ENCODE measurements at regions not wholly inside any gene's neighbourhood (a gene's known extent, or its start where the extent isn't known, plus 50 kb on each side); places are given as distances from the start of the nearest gene placed in this dataset.

DNA sequence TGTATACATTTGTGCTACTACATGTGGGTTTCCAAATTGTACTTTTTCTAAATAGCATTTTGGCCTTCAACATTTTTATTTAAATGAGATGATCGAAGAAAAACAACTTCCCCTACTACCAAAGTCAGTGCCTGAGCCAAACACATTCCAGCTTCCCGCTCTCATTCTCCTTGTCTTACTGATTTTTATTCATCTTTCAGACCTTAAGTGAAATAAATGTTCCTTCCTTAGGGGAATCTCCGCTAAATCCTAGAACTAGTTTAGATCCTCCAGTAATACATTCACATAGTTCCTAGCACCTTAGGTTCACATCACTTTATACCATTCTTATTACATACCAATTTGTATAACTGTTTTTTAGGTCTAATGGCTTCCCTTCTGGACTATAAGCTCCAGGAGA is 122.3 kb upstream of the COL3A1 start:
- no peak overlapping the region for H3K27ac ChIP-seq
- TF ChIP-seq ZFX (IDR thresholded peaks at IDR 0.05): no peak
- TF ChIP-seq, protein P1, sequence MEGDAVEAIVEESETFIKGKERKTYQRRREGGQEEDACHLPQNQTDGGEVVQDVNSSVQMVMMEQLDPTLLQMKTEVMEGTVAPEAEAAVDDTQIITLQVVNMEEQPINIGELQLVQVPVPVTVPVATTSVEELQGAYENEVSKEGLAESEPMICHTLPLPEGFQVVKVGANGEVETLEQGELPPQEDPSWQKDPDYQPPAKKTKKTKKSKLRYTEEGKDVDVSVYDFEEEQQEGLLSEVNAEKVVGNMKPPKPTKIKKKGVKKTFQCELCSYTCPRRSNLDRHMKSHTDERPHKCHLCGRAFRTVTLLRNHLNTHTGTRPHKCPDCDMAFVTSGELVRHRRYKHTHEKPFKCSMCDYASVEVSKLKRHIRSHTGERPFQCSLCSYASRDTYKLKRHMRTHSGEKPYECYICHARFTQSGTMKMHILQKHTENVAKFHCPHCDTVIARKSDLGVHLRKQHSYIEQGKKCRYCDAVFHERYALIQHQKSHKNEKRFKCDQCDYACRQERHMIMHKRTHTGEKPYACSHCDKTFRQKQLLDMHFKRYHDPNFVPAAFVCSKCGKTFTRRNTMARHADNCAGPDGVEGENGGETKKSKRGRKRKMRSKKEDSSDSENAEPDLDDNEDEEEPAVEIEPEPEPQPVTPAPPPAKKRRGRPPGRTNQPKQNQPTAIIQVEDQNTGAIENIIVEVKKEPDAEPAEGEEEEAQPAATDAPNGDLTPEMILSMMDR (conservative IDR thresholded peaks at IDR 0.05): no peak

- TF ChIP-seq ZFX (IDR thresholded peaks at IDR 0.05): no peak
- TF ChIP-seq, protein P1 (conservative IDR thresholded peaks at IDR 0.05): no peak
- no peak overlapping the region for H3K27ac ChIP-seq
Observed at GRCh38 chr2:188852772-188853171, 121.4 kb upstream of the COL3A1 start.

DNA sequence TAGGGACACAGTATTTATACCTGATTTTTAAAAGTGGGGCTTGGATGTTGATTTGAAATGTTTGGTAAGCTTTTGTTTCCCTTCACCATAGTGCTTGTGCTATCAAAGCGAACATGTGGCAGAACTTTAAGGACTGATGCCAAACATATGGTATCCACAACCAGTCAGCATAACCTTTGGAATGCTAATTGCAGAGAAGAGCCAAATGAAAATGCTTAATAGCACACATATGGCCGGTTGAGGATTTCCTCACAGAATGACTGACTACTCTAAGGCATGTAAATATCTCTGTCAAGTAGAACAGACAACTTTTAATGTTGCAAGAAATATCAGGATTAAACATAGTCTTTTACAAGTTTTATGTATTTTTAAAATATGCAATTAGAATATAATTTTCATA is 120.9 kb upstream of the COL3A1 start:
- TF ChIP-seq, protein P1 (conservative IDR thresholded peaks at IDR 0.05): no peak
- TF ChIP-seq ZFX (IDR thresholded peaks at IDR 0.05): no peak
- H3K27ac ChIP-seq: no peak overlapping the region

DNA sequence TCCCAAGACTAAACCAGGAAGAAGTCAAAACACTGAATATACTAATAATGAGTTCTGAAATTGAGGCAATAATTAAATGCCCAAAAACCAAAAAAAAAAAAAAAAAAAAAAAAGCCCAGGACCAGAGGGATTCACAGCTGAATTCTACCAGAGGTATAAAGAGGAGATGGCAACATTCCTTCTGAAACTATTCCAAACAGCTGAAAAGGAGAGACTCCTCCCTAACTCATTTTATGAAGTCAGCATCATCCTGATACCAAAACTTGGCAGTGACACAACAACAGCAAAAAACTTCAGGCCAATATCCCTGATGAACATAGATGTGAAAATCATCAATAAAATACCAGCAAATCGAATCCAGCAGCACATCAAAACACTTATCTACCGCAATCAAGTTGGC is 108.5 kb upstream of the COL3A1 start:
- no peak overlapping the region for H3K27ac ChIP-seq
- TF ChIP-seq ZFX (IDR thresholded peaks at IDR 0.05): no peak
- TF ChIP-seq, protein P1 (conservative IDR thresholded peaks at IDR 0.05): no peak

DNA sequence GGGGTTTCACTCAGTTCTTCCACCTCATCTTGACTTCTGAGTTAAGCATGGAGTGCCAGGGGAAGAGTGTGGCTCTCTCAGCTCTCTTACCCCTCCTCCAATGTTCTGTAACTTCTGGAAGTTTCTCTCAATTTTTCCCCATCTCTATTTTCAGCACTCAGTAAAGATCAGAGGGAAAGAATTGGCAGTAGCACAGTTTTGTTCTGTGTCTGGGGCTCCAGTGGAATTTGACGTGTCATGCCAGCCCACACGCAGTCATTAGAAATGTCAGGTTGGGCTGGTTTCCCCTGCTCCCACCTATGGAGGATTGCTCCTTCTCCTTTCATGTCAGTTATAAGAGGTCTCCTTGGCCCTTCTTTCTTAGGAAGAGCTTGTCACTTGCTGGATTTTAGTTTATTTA is 104.6 kb upstream of the COL3A1 start:
- TF ChIP-seq, protein P1 (conservative IDR thresholded peaks at IDR 0.05): no peak
- TF ChIP-seq ZFX (IDR thresholded peaks at IDR 0.05): no peak
- no peak overlapping the region for H3K27ac ChIP-seq

DNA sequence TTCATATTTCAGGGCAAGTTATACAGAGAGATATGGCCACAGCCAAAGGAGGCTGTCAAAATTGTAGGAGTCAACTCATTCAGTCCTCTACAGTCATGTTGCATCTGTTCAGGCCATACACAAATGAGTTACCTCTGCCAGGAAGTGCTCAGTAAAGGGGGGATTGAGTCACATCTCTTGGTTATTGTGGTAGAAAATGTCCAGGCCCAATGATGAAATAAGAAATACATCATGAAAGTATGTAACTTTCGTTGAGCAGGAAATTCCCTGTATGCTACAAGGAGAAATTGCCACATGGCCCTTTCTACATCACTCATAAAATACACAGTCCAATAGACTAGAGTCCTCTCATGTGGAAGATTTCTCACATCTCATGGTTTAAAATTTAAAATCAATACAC is 103.9 kb upstream of the COL3A1 start:
- TF ChIP-seq ZFX (IDR thresholded peaks at IDR 0.05): no peak
- TF ChIP-seq, protein P1 (conservative IDR thresholded peaks at IDR 0.05): no peak
- H3K27ac ChIP-seq: no peak overlapping the region

GRCh38 chr2:188875104-188875503 is 99.1 kb upstream of the COL3A1 start:
- TF ChIP-seq ZFX (IDR thresholded peaks at IDR 0.05): no peak
- TF ChIP-seq, protein P1 (conservative IDR thresholded peaks at IDR 0.05): no peak
- no peak overlapping the region for H3K27ac ChIP-seq

All from C4-2B (cell line).